ENCODE measurements at regions not wholly inside any gene's neighbourhood (a gene's known extent, or its start where the extent isn't known, plus 50 kb on each side); places are given as distances from the start of the nearest gene placed in this dataset.
A peak's percentile ranks its signal among the peaks of the same experiment; 100 is the strongest.

GRCh38 chr2:223692191-223692947, 90.2 kb upstream of the SCG2 start:
- ATAC-seq = peak; percentile 65
- Histone ChIP-seq H3K9me3 (no peaks in the 10 kb centered on the region), H3K4me3 (no peak overlapping the region), H3K36me3 (ENCODE audit: low read depth) (no peaks in the 10 kb centered on the region), H3K4me1 (ENCODE audit: low read depth) (no peaks in the 10 kb centered on the region)
- TF ChIP-seq CTCF (IDR thresholded peaks at IDR 0.05) = no peak
- DNase-seq = peak in 1 of 3 donors; percentile 24
- intact Hi-C loops (cut with DNase I, micrococcal nuclease) = no loop called here

GRCh38 chr2:223688094-223688835, 86.1 kb upstream of the SCG2 start:
- no peak for TF ChIP-seq CTCF (IDR thresholded peaks at IDR 0.05)
- Histone ChIP-seq H3K4me3 (no peak overlapping the region), H3K4me1 (ENCODE audit: low read depth) (no peaks in the 10 kb centered on the region), H3K9me3 (no peaks in the 10 kb centered on the region), H3K36me3 (ENCODE audit: low read depth) (no peaks in the 10 kb centered on the region)
- DNase-seq (no peak), ATAC-seq (no peak)
- intact Hi-C loops (cut with DNase I, micrococcal nuclease) = no loop called here

DNA sequence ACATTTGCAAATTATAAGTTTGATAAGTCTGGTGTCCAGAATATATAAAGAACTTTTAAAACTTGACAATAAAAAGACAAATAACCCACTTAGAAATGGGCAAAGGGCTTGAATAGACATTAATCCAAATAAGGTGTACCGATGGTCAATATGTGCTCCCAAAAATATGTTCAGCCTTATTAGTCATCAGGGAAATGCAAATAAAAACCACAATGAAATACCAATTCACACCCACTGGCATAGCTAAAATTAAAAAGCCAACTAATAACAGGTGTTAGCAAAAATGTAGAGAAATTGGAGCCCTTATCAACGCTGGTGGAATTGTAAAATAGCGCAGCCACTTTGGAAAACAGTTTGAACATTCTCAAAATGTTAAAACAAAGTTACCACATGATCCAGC, 79.0 kb upstream of the SCG2 start:
- intact Hi-C loops (cut with DNase I, micrococcal nuclease) = no loop called here
- no peaks in the 10 kb centered on the region for H3K4me1 ChIP-seq (ENCODE audit: low read depth)
- TF ChIP-seq CTCF (IDR thresholded peaks at IDR 0.05) = no peak
- no peak overlapping the region for H3K4me3 ChIP-seq
- no peaks in the 10 kb centered on the region for H3K36me3 ChIP-seq (ENCODE audit: low read depth)
- ATAC-seq (no peak), DNase-seq (no peak)
- H3K9me3 ChIP-seq = no peaks in the 10 kb centered on the region

GRCh38 chr2:223674998-223675609, 72.9 kb upstream of the SCG2 start:
- intact Hi-C loops (cut with DNase I, micrococcal nuclease) = no loop called here
- no peak for ATAC-seq

More at GRCh38 chr2:223674998-223675609, 72.9 kb upstream of the SCG2 start:
- peak in 1 of 3 donors; percentile 29 for DNase-seq
- TF ChIP-seq CTCF (IDR thresholded peaks at IDR 0.05) = no peak
- Histone ChIP-seq H3K36me3 (ENCODE audit: low read depth) (no peaks in the 10 kb centered on the region), H3K4me1 (ENCODE audit: low read depth) (no peaks in the 10 kb centered on the region), H3K4me3 (no peak overlapping the region), H3K9me3 (no peaks in the 10 kb centered on the region)

Data from mucosa of descending colon (tissue), 3 donors.